ENCODE measurements at regions not wholly inside any gene's neighbourhood (a gene's known extent, or its start where the extent isn't known, plus 50 kb on each side); places are given as distances from the start of the nearest gene placed in this dataset.

GRCh38 chr12:39240587-39240986 is 202.3 kb downstream of the KIF21A start:
- no peak for DNase-seq

GRCh38 chr12:39239490-39240486 is 203.1 kb downstream of the KIF21A start:
- no peak for DNase-seq

GRCh38 chr12:39237004-39237403 is 205.9 kb downstream of the KIF21A start:
- no peak for DNase-seq

- no peak for DNase-seq
Observed at GRCh38 chr12:39235990-39236767, 206.7 kb downstream of the KIF21A start.

GRCh38 chr12:39230086-39230485 is 212.8 kb downstream of the KIF21A start:
- no peak for DNase-seq

- no peak for DNase-seq
Observed at GRCh38 chr12:39227218-39227617, 215.7 kb downstream of the KIF21A start.

- no peak for DNase-seq
Observed at GRCh38 chr12:39224971-39225370, 217.9 kb downstream of the KIF21A start.

GRCh38 chr12:39205969-39206368 is 237.0 kb downstream of the KIF21A start:
- DNase-seq: no peak

GRCh38 chr12:39199351-39199750 is 243.6 kb downstream of the KIF21A start:
- DNase-seq: no peak

GRCh38 chr12:39188689-39189088 is 254.2 kb downstream of the KIF21A start:
- DNase-seq: no peak

GRCh38 chr12:39186744-39187143 is 256.2 kb downstream of the KIF21A start:
- no peak for DNase-seq

GRCh38 chr12:39178837-39179236 is 264.1 kb downstream of the KIF21A start:
- no peak for DNase-seq

- DNase-seq: no peak
Observed at GRCh38 chr12:39176356-39176755, 266.6 kb downstream of the KIF21A start.

- DNase-seq: no peak
Observed at GRCh38 chr12:39173726-39174125, 268.3 kb upstream of the CPNE8 start.

GRCh38 chr12:39165338-39165737 is 259.9 kb upstream of the CPNE8 start:
- no peak for DNase-seq

GRCh38 chr12:39161465-39162085 is 256.2 kb upstream of the CPNE8 start:
- DNase-seq: no peak

GRCh38 chr12:39157696-39158342 is 252.4 kb upstream of the CPNE8 start:
- DNase-seq: no peak

GRCh38 chr12:39145175-39145999 is 240.0 kb upstream of the CPNE8 start:
- peak; percentile 64 for DNase-seq

GRCh38 chr12:39144613-39145061 is 239.2 kb upstream of the CPNE8 start:
- no peak for DNase-seq

GRCh38 chr12:39138268-39138667 is 232.9 kb upstream of the CPNE8 start:
- DNase-seq: no peak

GRCh38 chr12:39127401-39127800 is 222.0 kb upstream of the CPNE8 start:
- DNase-seq: no peak

GRCh38 chr12:39125566-39125965 is 220.2 kb upstream of the CPNE8 start:
- no peak for DNase-seq

Data from activated effector memory CD4-positive, alpha-beta T cell treated with anti-CD3 and anti-CD28 coated beads, Interleukin-2, amount 50 U/mL, for 16 hours (primary cell).